HG03442 (cell line): ENCODE measurements at regions not wholly inside any gene's neighbourhood (a gene's known extent, or its start where the extent isn't known, plus 50 kb on each side); places are given as distances from the start of the nearest gene placed in this dataset.

ENCODE experiments used
- ATAC-seq: cut with Tn5 transposase; IDR thresholded peaks from one replicate; pipeline ENCODE4 v1.9.1; 2021; ENCODE audit warnings: mild to moderate bottlenecking, moderate library complexity; ENCODE audit not compliant: unreplicated experiment

DNA sequence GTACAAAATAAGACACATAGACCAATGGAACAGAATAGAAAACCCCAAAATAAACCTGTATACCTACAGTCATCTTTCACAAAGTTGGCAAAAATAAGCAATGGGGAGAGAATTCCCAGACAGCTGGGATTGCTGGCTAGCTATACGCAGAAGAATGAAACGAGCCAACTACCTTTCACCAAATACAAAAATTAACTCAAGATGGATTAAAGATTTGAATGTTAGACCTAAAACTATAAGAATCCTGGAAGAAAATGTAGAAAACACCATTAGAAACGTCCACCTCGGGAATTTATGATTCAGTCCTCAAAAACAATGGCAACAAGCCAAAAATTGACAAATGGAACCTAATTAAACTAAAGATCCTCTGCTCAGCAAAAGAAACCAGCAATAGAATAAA lies 408.1 kb upstream of the SLITRK1 start:
- no peak for ATAC-seq

DNA sequence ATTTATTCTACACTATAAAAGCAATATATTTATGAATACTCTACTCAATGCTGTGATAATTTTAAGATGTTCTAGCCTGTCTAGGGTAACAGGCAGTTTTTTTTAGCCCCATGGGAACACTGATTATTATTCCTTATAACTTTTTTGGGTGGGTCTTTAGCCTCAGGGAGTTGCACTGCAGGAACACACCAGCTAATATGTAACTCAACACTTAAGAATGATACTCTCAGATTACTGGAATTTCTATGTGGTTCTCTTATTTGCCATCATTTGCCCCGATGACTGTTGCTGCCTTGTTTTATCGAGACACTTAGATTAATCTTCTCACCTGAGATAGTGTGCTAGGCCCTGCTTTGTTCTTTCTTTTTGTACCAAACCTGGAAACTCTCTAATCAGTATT lies 396.9 kb upstream of the SLITRK1 start:
- ATAC-seq: no peak

DNA sequence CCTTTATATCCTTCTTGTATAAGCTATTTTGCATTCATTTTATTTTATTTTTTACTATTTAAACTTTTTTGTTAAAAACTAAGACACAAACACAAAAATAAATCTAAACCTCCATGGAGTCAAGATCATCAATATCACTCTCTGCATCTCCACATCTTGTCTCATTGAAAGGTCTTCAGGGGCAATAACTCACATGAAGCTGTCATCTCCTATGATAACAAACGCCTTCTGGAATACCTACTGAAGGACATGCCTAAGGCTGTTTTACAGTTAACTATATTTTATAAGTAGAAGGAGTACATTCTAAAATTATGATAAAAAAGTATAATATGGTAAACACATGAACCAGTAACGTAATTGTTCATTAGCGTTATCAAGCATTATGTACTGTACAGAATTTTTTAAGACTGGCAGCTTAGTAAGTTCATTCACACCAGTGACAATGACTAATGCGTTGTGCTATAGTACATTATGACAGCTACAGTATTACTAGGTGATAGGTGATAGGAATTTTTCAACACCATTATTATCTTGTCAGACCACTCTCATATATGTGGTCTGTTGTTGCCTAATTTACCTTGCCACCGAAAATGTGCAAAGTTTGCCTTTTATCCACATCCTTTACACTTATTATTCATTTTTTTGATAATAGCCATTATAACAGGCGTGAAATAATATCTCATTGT lies 390.7 kb upstream of the SLITRK1 start:
- ATAC-seq: no peak

DNA sequence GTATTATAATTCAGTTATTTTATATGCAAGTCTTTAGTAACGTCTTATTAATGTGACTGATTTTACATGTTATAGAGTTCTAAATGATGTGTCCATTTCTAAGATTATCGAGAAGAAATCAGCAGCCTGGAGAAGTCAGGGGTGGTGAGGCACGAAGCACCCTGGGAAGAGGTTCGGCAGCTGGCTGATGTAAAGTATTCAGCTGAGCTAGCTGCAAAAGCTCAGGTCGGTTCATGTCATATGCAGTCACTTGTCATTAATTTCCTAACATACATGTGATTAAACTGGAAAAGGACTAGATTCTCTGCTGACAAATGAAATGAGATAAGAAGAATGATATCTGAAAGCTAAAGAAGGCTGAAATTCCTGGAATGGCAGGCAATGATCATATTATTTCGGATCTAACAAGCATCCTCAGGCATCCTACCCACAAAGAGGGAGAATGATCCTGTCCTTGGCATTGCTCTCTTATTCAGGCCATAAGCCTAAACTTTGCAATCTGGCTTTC lies 383.0 kb upstream of the SLITRK1 start:
- no peak for ATAC-seq

DNA sequence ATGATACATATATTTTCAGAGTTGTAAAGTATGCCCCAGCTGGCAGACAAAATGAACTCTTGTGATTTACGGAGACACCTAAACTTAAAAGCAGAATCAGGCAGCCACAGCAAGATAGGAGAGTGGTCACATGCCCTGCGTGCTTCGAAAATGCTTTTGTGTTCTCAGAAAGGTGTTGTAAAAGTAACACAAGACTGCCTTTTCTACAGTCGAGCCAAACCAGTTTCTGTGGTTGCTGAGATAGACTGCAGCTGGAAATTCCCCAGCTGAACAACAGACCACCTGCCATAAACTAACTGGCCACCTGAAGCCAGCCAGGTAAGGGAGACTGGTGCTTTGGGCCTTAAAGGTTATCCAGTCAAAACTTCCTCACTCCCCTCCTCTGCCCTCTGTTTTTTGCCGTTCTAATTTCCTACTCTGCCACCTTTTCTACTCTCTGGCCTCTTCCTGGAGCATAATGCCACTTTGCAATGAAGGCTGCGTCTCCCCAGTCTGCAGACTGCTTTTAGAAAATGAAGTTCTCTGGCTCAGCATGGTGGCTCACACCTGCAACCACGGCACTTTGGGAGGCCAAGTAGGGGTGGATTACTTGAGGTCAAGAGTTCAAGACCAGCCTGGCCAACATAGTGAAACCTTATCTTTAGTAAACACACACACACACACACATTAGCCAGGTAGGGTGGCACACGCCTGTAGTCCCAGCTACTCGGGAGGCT lies 381.2 kb upstream of the SLITRK1 start:
- ATAC-seq: no peak

DNA sequence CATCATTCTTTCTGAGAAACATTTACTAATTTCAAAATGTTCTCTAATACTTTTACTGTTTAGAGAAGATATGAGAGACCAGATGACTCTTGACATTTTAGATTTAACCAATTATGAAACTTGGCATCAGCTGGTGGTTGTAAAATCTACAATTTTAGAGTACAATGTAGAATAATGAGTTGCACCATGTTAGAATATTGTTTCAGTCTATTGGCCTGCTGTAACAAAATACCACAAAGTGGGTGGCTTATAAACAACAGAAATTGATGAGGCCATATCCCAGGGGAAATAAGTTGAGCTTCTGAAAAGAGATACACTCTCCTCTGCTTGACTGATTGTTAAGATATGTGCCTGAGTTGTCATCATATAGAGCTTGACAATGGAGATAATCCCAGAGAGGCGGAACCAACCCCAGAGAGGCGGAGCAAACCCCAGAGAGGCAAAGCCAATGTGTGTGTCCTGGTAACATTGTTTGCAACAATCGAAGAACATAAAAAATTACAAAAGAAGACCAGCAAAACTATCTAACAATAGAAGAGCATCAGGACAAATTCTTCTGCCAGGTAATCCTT lies 373.0 kb upstream of the SLITRK1 start:
- ATAC-seq: no peak

DNA sequence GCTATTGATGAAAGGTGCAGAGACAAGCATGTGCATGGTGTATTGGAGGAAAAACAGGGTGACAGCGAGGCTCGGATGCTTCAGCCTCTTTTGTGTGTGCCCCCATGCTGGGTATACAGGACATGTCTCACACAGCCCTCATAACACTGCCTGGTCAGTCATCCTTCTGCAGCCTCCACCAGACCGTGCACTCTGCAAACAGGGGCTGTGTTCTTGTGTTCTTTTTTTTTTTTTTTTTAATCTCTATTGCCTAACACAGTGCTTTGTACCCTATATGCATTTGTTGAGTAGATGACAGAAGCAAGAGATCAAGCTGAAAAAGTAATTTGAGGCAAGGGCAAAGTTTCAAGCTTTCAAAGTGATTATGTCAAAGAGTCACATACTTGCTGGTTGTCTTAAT lies 367.2 kb upstream of the SLITRK1 start:
- no peak for ATAC-seq

DNA sequence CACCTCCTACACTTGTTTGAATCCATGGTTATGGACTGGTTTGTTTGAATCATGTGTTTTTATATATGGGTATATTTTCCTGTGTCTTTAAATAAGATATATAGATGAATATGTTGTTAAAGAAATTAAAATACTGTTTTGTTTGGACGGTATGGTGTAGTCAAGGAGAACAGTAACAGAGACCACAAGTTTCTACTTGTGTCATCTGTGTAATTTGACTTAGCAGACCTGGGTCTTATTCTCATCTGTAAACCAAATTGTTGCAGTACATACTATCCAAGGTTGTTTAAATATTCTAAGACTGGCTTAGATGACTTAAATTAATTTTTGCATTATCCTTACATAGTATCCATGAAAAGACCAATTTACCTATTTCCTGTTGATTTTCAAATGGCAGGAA lies 361.1 kb upstream of the SLITRK1 start:
- ATAC-seq: no peak

DNA sequence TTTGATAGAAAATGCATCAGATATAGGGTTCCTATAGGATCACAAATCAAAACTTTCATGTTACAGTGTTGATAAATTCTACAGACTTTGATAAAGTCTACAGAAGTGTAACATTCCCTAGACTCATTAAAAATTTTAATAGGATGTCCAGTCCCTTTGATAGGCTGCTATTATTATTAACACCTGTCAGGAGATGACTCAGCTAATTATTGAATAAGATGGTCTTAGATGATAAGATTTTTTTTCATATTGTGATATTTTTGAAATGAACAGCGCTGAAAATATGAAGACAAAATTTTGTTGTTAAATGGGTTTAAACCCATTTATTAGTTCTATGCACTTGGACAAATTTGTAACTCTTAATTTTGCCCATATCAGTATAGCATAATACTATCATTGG lies 356.8 kb upstream of the SLITRK1 start:
- no peak for ATAC-seq

DNA sequence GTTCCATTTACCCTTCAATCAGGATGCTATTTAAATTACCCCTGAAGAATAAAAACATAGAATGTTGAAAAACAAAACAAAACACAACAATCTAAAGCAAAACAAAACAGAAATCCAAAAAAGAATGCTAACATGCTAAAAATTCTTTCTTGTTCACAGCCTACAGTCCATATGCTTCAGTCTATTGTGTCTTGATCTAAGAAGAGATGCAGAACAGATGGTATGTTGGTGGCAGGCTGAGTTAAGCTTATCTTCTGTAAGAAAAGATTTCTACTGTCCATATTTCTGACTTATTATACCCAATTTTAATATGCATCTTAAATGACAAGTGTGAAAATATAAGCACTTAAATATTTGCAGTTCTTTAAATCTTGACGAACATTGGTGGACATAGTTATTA lies 356.1 kb upstream of the SLITRK1 start:
- no peak for ATAC-seq

DNA sequence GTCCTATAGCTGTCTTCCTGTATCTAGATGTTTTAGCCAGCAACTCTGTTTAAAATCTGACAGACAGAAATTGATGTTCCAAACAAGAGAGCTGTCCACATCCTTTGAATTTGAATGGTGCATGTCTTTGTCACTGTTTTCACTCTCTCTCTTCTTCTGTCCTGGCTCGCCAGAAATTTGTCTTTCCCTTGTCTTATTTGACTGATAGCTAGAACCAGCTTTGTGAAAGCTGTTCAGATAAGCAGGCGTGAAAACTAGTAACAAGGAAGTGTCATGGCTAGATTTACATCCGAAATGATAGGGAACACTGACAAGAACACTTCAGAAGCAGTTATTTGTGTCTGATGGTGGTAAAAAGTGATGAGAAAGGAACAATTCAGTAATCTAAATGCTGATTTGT lies 354.9 kb upstream of the SLITRK1 start:
- ATAC-seq: no peak

DNA sequence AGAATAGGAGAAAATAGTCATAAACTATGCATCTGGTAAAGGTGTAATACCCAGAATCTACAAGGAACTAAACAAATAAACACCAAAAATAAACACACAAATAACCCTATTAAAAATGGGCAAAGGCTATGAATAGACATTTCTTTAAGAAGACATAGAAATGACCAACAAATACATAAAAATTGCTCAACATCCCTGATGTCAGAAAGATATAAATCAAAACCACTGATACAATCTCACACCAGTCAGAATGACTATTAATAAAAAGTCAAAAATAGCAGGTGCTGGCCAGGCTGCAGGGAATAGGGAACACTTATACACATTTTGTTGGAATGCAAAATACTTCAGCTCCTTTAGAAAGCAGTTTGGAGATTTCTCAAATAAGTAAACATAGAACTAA lies 352.1 kb upstream of the SLITRK1 start:
- no peak for ATAC-seq

DNA sequence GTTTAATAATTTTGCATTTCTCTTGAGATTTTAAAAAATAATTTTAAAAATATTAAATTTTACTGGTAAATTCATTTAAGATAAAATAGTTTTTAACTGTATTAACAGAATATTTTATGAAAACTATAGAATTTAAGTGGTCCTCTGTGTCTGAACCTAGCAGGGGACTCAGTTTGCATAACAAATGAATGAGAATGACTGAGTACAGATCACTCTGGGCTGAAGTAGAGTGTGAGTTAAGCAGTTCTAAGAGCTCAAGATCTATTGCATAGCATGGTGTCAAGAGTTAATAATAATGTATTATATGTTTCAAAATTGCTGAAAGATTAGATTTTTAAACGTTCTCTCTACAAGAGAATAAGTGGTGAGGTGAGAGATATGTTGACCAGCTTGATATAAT lies 348.3 kb upstream of the SLITRK1 start:
- ATAC-seq: no peak

DNA sequence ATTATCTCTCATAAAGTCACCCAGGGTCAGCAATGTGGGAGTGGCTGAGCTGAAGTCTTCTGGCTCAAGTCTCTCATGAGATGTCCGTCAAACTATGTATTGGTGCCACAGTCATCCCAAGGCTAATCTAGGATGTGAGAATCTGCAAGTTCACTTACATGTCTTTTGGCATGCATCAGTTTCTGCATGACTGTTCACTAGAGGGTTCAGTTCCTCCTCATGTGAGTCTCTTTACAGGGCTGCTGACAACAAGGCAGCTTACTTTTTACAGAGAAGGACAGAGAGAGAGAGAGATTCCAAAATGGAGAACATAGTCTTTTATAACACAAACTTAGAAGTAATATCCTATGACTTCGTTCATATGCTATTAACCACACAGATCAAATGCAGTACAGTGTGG lies 328.8 kb upstream of the SLITRK1 start:
- no peak for ATAC-seq

DNA sequence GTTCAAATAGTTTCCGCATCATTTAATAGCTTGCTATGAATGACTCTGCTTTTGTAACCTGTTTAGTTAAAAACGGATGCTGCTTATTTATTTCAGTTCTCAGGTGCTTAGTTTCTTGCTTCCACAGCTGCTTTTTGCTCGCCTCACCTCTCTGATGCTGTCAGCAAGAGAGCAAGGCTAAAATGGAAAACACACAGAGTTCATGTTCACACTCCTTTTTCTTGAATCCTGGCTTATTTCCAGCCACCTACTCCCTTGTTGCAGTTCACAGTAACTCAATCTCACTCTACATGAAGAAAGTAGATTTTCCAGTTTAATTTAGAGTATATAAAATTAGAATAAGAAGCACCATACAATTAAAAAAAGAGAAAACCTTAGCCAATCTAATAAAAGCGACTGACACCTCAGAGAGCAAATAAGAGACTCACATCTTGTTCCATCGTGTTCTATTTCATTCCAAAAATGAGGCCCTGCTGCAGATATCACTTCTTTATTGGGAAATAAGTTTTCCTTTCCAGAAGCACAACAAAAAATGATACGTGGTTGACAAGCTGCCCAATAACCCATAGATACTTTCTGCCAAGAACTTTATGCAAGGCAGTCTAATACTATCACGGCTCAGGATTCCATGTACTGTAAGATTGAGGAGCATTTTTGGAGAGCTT lies 326.1 kb upstream of the SLITRK1 start:
- ATAC-seq: no peak

DNA sequence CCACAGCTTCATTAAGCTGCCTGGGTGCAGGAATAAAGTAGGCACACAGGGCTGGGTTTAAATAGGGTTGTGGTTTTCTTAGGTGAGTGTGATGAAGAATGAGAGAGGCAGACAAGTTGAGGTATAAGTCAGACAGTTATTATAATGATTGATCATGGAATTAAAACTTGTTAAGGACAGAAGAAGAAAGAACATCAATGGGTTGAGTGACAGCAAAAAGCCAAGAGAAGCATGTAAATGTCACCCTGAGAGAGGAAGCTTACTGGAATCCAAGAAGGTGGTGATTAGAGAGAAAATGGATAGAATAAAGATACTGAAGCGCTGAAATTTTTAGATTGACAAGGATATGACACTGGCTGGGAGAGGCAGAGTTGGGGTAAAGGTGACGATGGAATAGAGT lies 325.2 kb upstream of the SLITRK1 start:
- no peak for ATAC-seq

DNA sequence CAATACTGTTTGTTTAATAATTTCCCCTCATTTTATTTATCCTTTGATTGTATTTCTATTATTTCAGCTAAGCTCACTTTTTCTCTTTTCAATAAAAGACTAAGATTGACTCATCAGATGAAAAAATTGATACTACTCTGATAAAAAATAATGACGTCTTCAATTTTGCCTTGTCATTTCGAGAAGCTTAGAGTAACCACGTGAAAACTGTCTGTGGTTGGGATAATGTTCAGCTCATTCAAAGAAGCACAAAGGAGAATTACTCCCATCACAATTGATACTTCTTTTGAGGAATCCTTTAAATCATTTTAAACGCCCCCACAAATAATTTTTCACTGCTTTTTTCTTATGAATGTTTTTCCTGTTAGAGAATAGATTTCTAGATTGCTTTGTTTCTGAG lies 318.7 kb upstream of the SLITRK1 start:
- ATAC-seq: no peak

DNA sequence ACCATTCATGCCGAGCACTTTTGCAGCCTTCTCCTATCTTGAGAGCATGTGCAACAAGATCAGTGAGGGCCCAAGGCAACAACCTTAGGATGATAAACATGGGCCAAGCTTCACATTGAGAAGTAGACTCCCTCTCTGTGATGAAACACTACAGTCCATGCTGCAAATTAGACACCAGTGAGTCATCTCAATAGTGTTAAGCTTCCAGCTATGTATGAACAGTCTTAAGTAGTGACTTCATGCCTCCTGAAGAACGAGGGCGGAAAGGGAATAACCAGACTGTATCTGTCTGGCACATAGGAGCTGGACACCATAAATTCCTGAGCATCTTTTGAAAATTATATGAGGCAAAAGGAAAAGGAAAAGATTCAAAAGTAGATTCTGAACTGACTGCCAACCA lies 309.9 kb upstream of the SLITRK1 start:
- no peak for ATAC-seq

DNA sequence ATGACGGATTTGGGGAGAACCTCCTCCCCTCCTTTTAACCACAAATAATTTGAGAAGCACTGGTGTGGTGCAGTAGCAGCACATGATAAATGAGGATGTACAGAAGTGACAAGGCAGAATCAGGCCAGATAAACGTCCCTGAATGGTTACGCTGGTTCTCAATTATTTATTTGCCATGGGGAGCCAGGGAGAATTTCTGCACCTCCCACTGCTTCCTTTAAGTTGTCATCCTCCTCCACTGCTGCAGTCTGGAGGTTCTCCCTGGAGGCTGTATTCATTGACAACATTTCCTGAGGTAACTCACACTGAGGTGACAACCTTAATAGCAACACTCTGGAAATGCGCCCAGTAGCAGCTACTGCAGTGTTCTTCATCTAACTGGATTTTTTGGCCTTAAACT lies 308.9 kb upstream of the SLITRK1 start:
- ATAC-seq: no peak

DNA sequence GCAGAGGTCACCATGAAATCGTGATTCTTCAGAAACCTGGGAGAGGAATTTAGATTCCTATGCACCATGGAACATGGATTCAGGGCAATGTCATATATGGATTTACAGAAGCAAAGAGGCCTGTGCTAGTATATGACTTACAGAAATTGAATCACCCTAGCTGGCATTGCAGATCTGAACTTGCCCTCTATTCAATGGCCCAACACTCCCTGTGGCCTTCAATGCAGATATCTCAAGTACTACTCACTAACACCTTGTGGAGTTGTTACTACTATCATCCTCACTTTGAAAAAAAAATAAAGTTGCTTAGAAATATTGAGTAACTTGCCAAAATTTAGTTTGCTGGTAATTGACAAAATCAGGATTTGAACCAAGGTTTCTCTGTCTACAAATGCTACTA lies 305.4 kb upstream of the SLITRK1 start:
- no peak for ATAC-seq

DNA sequence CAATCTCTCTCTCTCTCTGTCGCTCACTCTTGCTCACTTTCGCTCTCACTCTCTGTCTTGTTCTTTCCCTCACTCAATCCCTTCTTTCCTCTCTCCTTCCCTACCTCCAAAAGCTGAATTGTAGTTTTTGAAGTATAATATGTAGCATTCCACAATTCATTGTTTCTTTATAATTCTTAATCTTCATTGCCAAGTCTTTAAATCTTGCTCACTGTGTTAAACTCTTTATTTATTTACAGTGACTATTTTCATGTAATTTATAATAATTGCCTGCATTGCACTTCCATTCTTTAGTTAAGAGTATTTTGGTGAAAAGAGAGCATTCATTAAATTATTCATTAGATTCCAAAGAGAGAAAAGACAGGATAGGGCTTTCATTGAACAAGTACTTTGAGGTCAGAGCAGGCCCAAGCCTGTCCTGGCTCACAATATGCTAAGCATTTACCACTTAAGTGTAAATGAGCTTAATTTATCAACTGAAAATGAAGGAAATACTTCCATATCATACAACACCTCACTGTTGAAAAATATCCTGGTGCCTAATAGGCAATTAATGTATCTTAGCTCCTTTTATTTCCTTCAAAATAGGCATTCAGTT lies 257.4 kb upstream of the SLITRK1 start:
- ATAC-seq: no peak
